ENCODE measurements at regions not wholly inside any gene's neighbourhood (a gene's known extent, or its start where the extent isn't known, plus 50 kb on each side); places are given as distances from the start of the nearest gene placed in this dataset.

GRCh38 chr2:52929412-52929811, 838.2 kb upstream of the CHAC2 start:
- no peak for DNase-seq

GRCh38 chr2:52919673-52920072, 847.9 kb upstream of the CHAC2 start:
- DNase-seq, result no peak

- no peak for DNase-seq
These were observed 849.1 kb upstream of the CHAC2 start for GRCh38 chr2:52918551-52918950.

- no peak for DNase-seq
These were observed 850.6 kb upstream of the CHAC2 start for GRCh38 chr2:52916981-52917380.

GRCh38 chr2:52904355-52904891, 863.2 kb upstream of the CHAC2 start:
- DNase-seq, result no peak

GRCh38 chr2:52897511-52898044, 870.0 kb upstream of the CHAC2 start:
- no peak for DNase-seq

GRCh38 chr2:52895726-52896340, 871.8 kb upstream of the CHAC2 start:
- no peak for DNase-seq

- DNase-seq, result no peak
These were observed 881.0 kb upstream of the CHAC2 start for GRCh38 chr2:52886556-52886955.

GRCh38 chr2:52884761-52885352, 882.7 kb upstream of the CHAC2 start:
- no peak for DNase-seq

GRCh38 chr2:52882974-52883373, 884.6 kb upstream of the CHAC2 start:
- DNase-seq, result no peak

GRCh38 chr2:52881606-52882005, 886.0 kb upstream of the CHAC2 start:
- DNase-seq, result no peak

GRCh38 chr2:52880872-52881271, 886.7 kb upstream of the CHAC2 start:
- no peak for DNase-seq

GRCh38 chr2:52879561-52879960, 888.0 kb upstream of the CHAC2 start:
- no peak for DNase-seq

GRCh38 chr2:52877703-52878102, 889.9 kb upstream of the CHAC2 start:
- no peak for DNase-seq

- no peak for DNase-seq
These were observed 893.0 kb upstream of the CHAC2 start for GRCh38 chr2:52874466-52875106.

- no peak for DNase-seq
These were observed 904.8 kb upstream of the CHAC2 start for GRCh38 chr2:52862801-52863200.

GRCh38 chr2:52861596-52861995, 906.0 kb upstream of the CHAC2 start:
- DNase-seq, result no peak

- no peak for DNase-seq
These were observed 908.5 kb upstream of the CHAC2 start for GRCh38 chr2:52859065-52859464.

- no peak for DNase-seq
These were observed 909.9 kb upstream of the CHAC2 start for GRCh38 chr2:52857722-52858121.

GRCh38 chr2:52852006-52852405, 915.6 kb upstream of the CHAC2 start:
- DNase-seq, result no peak

GRCh38 chr2:52844701-52845423, 922.7 kb upstream of the CHAC2 start:
- no peak for DNase-seq

- no peak for DNase-seq
These were observed 931.7 kb upstream of the CHAC2 start for GRCh38 chr2:52835909-52836308.

- DNase-seq, result no peak
These were observed 936.4 kb upstream of the CHAC2 start for GRCh38 chr2:52831216-52831615.
